SK-N-MC (cell line): ENCODE measurements at regions not wholly inside any gene's neighbourhood (a gene's known extent, or its start where the extent isn't known, plus 50 kb on each side); places are given as distances from the start of the nearest gene placed in this dataset.

Experiments
- EZH2 ChIP-seq: fragments of 200-600 bp; sonication (generic); IDR thresholded peaks from one replicate; pipeline ENCODE4 v1.6.1; 2017; ENCODE audit warnings: antibody characterized with exemption
- FOXP2 ChIP-seq: optimal IDR thresholded peaks from 2 replicates; pipeline ENCODE3; 2011; ENCODE audit warnings: mild to moderate bottlenecking, moderate library complexity; ENCODE audit not compliant: insufficient read depth; ENCODE audit errors: extremely low read length, control extremely low read depth

DNA sequence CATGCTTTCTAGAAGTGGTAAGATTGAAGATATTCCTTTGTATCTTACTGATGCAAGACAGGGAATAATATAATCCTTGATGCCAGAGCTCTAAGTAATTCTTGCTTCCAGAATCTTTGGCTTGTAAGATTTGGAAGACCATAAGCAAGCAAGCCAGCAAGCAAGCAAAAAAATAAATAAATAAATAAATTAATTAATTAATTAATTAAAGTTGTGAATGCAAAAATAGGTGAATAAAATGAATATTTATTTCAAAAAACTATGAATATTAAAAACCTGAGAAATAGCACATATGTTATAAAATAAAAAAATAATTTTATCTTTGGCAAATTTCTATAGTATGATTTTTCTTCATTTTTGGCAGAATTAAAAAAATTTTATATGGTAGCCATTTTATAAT lies 750.2 kb upstream of the ARRDC4 start:
- TF ChIP-seq EZH2, result no peak
- TF ChIP-seq FOXP2, result no peak
